Vagina (tissue), 2 donors: ENCODE measurements at regions not wholly inside any gene's neighbourhood (a gene's known extent, or its start where the extent isn't known, plus 50 kb on each side); places are given as distances from the start of the nearest gene placed in this dataset.

Source experiments
- DNase-seq, 2 donors: peaks; one replicate each; pipeline ENCODE4 v3.0.0-alpha.2; 2017; ENCODE audit errors: extremely low spot score in 2 of 2
- H3K27ac ChIP-seq: fragments of 200-600 bp; sonication (generic); one replicate; pipeline ENCODE4 v1.5.1; 2019
- H3K27me3 ChIP-seq: fragments of 200-600 bp; sonication (generic); one replicate; pipeline ENCODE4 v1.5.1; 2019
- H3K36me3 ChIP-seq, 2 donors: fragments of 200-600 bp; sonication (generic); one replicate each; pipeline ENCODE4 v1.5.1; 2017 to 2019
- H3K4me1 ChIP-seq: fragments of 200-600 bp; sonication (generic); one replicate; pipeline ENCODE4 v1.5.1; 2019
- H3K4me3 ChIP-seq, 2 donors: fragments of 200-600 bp; sonication (generic); 1 replicate in 1 of 2; 2 replicates in 1 of 2; pipeline ENCODE4 v1.5.1; 2016 to 2019
- H3K9me3 ChIP-seq: fragments of 200-600 bp; sonication (generic); one replicate; pipeline ENCODE4 v1.5.1; 2019
- CTCF ChIP-seq, 3 experiments: fragments of 450-650 bp in 2 of 3; fragments of 200-600 bp in 1 of 3; sonication (generic) in 1 of 3; IDR thresholded peaks; one replicate each; pipeline ENCODE4 v1.5.1; 2017 to 2019; ENCODE audit warnings: antibody characterized with exemption in 3 of 3, mild to moderate bottlenecking in 2 of 3, moderate library complexity in 2 of 3
- POLR2A ChIP-seq, 2 donors: fragments of 450-650 bp; IDR thresholded peaks; one replicate each; pipeline ENCODE4 v1.6.1; 2017; ENCODE audit warnings: antibody characterized with exemption in 2 of 2, mild to moderate bottlenecking in 2 of 2, moderate library complexity in 2 of 2
- POLR2AphosphoS5 ChIP-seq, 2 donors: sonication (generic); formaldehyde crosslinking; IDR thresholded peaks; one replicate each; pipeline ENCODE4 v1.9.0; 2017; ENCODE audit warnings: antibody characterized with exemption in 2 of 2, mild to moderate bottlenecking in 2 of 2, low read depth in 1 of 2; ENCODE audit not compliant: insufficient read depth in 1 of 2
- intact Hi-C: fragments of 100-400 bp; cut with DNase I; formaldehyde crosslinking; loops from one replicate; pipeline ENCODE4 v1.15.1; 2023

GRCh38 chr6:23420659-23421350 is 705.2 kb upstream of the NRSN1 start:
- Histone ChIP-seq H3K36me3 (no peaks in the 10 kb centered on the region), H3K4me1 (no peaks in the 10 kb centered on the region), H3K9me3 (no peaks in the 10 kb centered on the region), H3K27ac (no peak overlapping the region), H3K4me3 (no peak overlapping the region), H3K27me3 (no peaks in the 10 kb centered on the region)
- intact Hi-C loops, result no loop called here
- DNase-seq, result no peak
- TF ChIP-seq POLR2A (IDR thresholded peaks at IDR 0.05) (no peak), POLR2AphosphoS5 (IDR thresholded peaks at IDR 0.05; ENCODE audit: insufficient read depth in 1 of 2, low read depth in 1 of 2) (no peak), CTCF (IDR thresholded peaks at IDR 0.05) (no peak)

- intact Hi-C loops, result no loop called here
- Histone ChIP-seq H3K4me3 (no peak overlapping the region), H3K4me1 (no peaks in the 10 kb centered on the region), H3K27ac (no peak overlapping the region), H3K36me3 (no peaks in the 10 kb centered on the region), H3K9me3 (no peaks in the 10 kb centered on the region), H3K27me3 (no peaks in the 10 kb centered on the region)
- no peak for DNase-seq
- TF ChIP-seq POLR2A (IDR thresholded peaks at IDR 0.05), result no peak
- no peak for TF ChIP-seq POLR2AphosphoS5 (IDR thresholded peaks at IDR 0.05; ENCODE audit: insufficient read depth in 1 of 2, low read depth in 1 of 2)
- TF ChIP-seq CTCF (IDR thresholded peaks at IDR 0.05), result no peak
Measured at GRCh38 chr6:23424584-23424983, 701.4 kb upstream of the NRSN1 start.

GRCh38 chr6:23435126-23435525 is 690.9 kb upstream of the NRSN1 start:
- DNase-seq, result no peak
- no peaks in the 10 kb centered on the region for H3K9me3 ChIP-seq
- H3K27ac ChIP-seq, result no peak overlapping the region
- no peak overlapping the region for H3K4me3 ChIP-seq
- H3K27me3 ChIP-seq, result no peaks in the 10 kb centered on the region
- H3K36me3 ChIP-seq, result no peaks in the 10 kb centered on the region
- TF ChIP-seq POLR2A (IDR thresholded peaks at IDR 0.05) (no peak), CTCF (IDR thresholded peaks at IDR 0.05) (no peak), POLR2AphosphoS5 (IDR thresholded peaks at IDR 0.05; ENCODE audit: insufficient read depth in 1 of 2, low read depth in 1 of 2) (no peak)
- intact Hi-C loops, result no loop called here
- H3K4me1 ChIP-seq, result no peaks in the 10 kb centered on the region

- H3K9me3 ChIP-seq, result no peaks in the 10 kb centered on the region
- no peak for DNase-seq
- intact Hi-C loops, result no loop called here
- no peaks in the 10 kb centered on the region for H3K27me3 ChIP-seq
- H3K36me3 ChIP-seq, result no peaks in the 10 kb centered on the region
- no peaks in the 10 kb centered on the region for H3K4me1 ChIP-seq
- TF ChIP-seq POLR2AphosphoS5 (IDR thresholded peaks at IDR 0.05; ENCODE audit: insufficient read depth in 1 of 2, low read depth in 1 of 2) (no peak), CTCF (IDR thresholded peaks at IDR 0.05) (no peak), POLR2A (IDR thresholded peaks at IDR 0.05) (no peak)
- no peak overlapping the region for H3K4me3 ChIP-seq
- no peak overlapping the region for H3K27ac ChIP-seq
Measured at GRCh38 chr6:23435798-23436197, 690.2 kb upstream of the NRSN1 start.

GRCh38 chr6:23441808-23442461 is 684.1 kb upstream of the NRSN1 start:
- TF ChIP-seq POLR2A (IDR thresholded peaks at IDR 0.05) (no peak), CTCF (IDR thresholded peaks at IDR 0.05) (no peak), POLR2AphosphoS5 (IDR thresholded peaks at IDR 0.05; ENCODE audit: insufficient read depth in 1 of 2, low read depth in 1 of 2) (no peak)
- Histone ChIP-seq H3K4me1 (peaks cover 17% of the 10 kb centered on the region), H3K27ac (no peak overlapping the region), H3K4me3 (no peak overlapping the region), H3K36me3 (no peaks in the 10 kb centered on the region), H3K27me3 (no peaks in the 10 kb centered on the region), H3K9me3 (no peaks in the 10 kb centered on the region)
- intact Hi-C loops, result no loop called here
- no peak for DNase-seq
